Spleen (tissue), 11 donors: ENCODE measurements at regions not wholly inside any gene's neighbourhood (a gene's known extent, or its start where the extent isn't known, plus 50 kb on each side); places are given as distances from the start of the nearest gene placed in this dataset.

Experiments
- DNase-seq: peaks from one replicate; pipeline ENCODE4 v3.0.0-alpha.2; 2020
- H3K27ac ChIP-seq, 8 donors: fragments of 200-600 bp; sonication (generic) in 7 of 8; 1 replicate in 4 of 8; 2 replicates in 4 of 8; pipeline versions ENCODE4 v1.5.0 to v1.8.0; 2016 to 2021; ENCODE audit warnings: inconsistent platforms in 4 of 8, mild to moderate bottlenecking in 4 of 8, moderate library complexity in 1 of 8
- H3K27me3 ChIP-seq, 7 donors: fragments of 200-600 bp; sonication (generic) in 6 of 7; replicated peaks in 1 of 7; 1 replicate in 4 of 7; 2 replicates in 3 of 7; pipeline versions ENCODE4 v1.5.0 to v1.8.0; 2016 to 2021; ENCODE audit warnings: inconsistent platforms in 3 of 7, mild to moderate bottlenecking in 1 of 7
- H3K36me3 ChIP-seq, 6 donors: fragments of 200-600 bp; sonication (generic) in 5 of 6; 1 replicate in 4 of 6; 2 replicates in 2 of 6; pipeline versions ENCODE4 v1.5.0 to v1.8.0; 2016 to 2021; ENCODE audit warnings: inconsistent platforms in 2 of 6
- H3K4me1 ChIP-seq, 6 donors: fragments of 200-600 bp; sonication (generic) in 5 of 6; 1 replicate in 3 of 6; 2 replicates in 3 of 6; pipeline versions ENCODE4 v1.5.0 to v1.8.0; 2016 to 2021; ENCODE audit warnings: inconsistent platforms in 3 of 6
- H3K4me3 ChIP-seq, 8 donors: fragments of 200-600 bp; sonication (generic) in 7 of 8; 1 replicate in 4 of 8; 2 replicates in 4 of 8; pipeline versions ENCODE4 v1.5.0 to v1.8.0; 2016 to 2021; ENCODE audit warnings: inconsistent platforms in 4 of 8, mild to moderate bottlenecking in 4 of 8, moderate library complexity in 2 of 8
- H3K9me3 ChIP-seq, 8 donors: fragments of 200-600 bp; sonication (generic) in 7 of 8; 1 replicate in 4 of 8; 2 replicates in 4 of 8; pipeline versions ENCODE4 v1.5.0 to v1.8.0; 2016 to 2021; ENCODE audit warnings: inconsistent platforms in 4 of 8
- POLR2A ChIP-seq, 3 donors: fragments of 450-650 bp; IDR thresholded peaks; one replicate each; pipeline ENCODE4 v1.5.1; 2017; ENCODE audit warnings: antibody characterized with exemption in 3 of 3, mild to moderate bottlenecking in 1 of 3
- POLR2AphosphoS5 ChIP-seq, 3 donors: sonication (generic); formaldehyde crosslinking; IDR thresholded peaks; one replicate each; pipeline ENCODE4 v1.5.1; 2017; ENCODE audit warnings: antibody characterized with exemption in 3 of 3
- WGBS, 5 donors: extraction: QIAGEN DNeasy Blood & Tissue Kit in 3 of 5; methylation state at CpG; one replicate each; pipeline versions ENCODE4 v1.1.5 to v1.1.7; 2013 to 2018; 5-methylcytosine and 5-hydroxymethylcytosine counted together
- intact Hi-C: fragments of 100-400 bp; cut with DNase I; formaldehyde crosslinking; loops from one replicate; pipeline ENCODE4 v1.15.0; 2023; ENCODE audit warnings: low total_unique reads
- TF ChIP-seq, protein P1 (sequence below), 11 experiments: fragments of 200-600 bp in 7 of 11; fragments of 450-650 bp in 4 of 11; sonication (generic) in 4 of 11; IDR thresholded peaks in 8 of 11; conservative IDR thresholded peaks in 3 of 11; 1 replicate in 7 of 11; 2 replicates in 4 of 11; pipeline versions ENCODE4 v1.4.0 to v1.8.0; 2016 to 2021; ENCODE audit warnings: antibody characterized with exemption in 11 of 11, inconsistent platforms in 4 of 11, mild to moderate bottlenecking in 1 of 11
- donor health status: healthy with polysubstance abuse.
- donor health status: DM: no; HTN: no; CAD: no; lungs with moderate emphysema.
- donor health status: DM: no; HTN: no; CAD: no.
- donor health status: Bipolar disorder and iron deficiency.
- donor health status: healthy.
- donor health status: DM: no; HTN: no; CAD: no.
- donor health status: DM: yes; HTN: yes; CAD: no.

DNA sequence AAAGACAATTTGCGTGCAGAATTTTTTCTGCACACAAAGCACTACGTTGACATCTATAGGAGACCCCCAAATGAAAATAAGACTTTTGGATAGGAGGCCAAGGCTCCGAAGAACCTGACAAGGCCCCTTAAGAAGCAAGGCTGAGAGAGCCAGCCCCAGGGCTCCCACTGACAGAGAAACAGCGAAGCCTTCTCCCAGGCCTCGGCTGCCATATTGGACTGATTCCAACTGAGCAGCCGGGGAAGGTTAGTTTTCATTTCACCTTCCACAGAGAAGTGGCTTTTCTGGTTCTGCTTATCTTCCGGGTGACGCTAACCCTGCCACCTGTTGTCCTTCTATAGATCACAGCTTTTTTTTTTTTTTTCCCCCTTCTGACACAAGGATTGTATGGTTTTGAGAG is 356.7 kb downstream of the SOX9 start:
- Histone ChIP-seq H3K36me3 (no peaks in the 10 kb centered on the region), H3K9me3 (peaks cover 0 to 19% (median 9%) of the 10 kb centered on the region in 8 donors), H3K27me3 (peaks cover 0 to 55% (median 0%) of the 10 kb centered on the region in 7 donors), H3K4me1 (no peaks in the 10 kb centered on the region), H3K4me3 (no peak overlapping the region), H3K27ac (no peak overlapping the region)
- peak; percentile 6 for DNase-seq
- intact Hi-C loops: no loop called here
- TF ChIP-seq POLR2A (IDR thresholded peaks at IDR 0.05): no peak
- TF ChIP-seq, protein P1, sequence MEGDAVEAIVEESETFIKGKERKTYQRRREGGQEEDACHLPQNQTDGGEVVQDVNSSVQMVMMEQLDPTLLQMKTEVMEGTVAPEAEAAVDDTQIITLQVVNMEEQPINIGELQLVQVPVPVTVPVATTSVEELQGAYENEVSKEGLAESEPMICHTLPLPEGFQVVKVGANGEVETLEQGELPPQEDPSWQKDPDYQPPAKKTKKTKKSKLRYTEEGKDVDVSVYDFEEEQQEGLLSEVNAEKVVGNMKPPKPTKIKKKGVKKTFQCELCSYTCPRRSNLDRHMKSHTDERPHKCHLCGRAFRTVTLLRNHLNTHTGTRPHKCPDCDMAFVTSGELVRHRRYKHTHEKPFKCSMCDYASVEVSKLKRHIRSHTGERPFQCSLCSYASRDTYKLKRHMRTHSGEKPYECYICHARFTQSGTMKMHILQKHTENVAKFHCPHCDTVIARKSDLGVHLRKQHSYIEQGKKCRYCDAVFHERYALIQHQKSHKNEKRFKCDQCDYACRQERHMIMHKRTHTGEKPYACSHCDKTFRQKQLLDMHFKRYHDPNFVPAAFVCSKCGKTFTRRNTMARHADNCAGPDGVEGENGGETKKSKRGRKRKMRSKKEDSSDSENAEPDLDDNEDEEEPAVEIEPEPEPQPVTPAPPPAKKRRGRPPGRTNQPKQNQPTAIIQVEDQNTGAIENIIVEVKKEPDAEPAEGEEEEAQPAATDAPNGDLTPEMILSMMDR (IDR thresholded peaks at IDR 0.05 in 8 of 11, conservative IDR thresholded peaks at IDR 0.05 in 3 of 11): no peak
- TF ChIP-seq POLR2AphosphoS5 (IDR thresholded peaks at IDR 0.05): no peak
- 80 to 92% (median 86%) methylated on average over 8 of the region's 8 CpGs for WGBS, 5 donors

DNA sequence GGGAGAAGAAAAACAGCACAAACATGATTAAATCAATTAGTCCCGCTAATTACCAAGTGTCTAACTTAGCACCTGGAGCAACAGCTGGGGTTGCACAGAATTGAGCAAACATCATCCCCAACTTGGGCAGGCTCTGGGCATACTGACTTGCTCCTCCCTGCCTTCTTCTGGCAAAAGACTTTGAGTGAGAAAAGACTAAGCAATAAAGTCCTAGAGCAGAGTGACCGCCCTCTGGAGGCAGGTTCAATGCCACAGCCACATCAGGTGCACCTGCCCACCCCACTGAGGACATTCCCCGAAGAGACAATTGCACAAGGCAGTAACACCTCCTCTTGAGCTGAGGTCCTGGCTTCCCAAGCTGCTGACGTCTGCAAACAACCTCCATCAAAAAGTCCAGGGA is 358.3 kb downstream of the SOX9 start:
- TF ChIP-seq, protein P1 (IDR thresholded peaks at IDR 0.05 in 8 of 11, conservative IDR thresholded peaks at IDR 0.05 in 3 of 11): no peak
- TF ChIP-seq POLR2AphosphoS5 (IDR thresholded peaks at IDR 0.05) (no peak), POLR2A (IDR thresholded peaks at IDR 0.05) (no peak)
- no peaks in the 10 kb centered on the region for H3K4me1 ChIP-seq
- 68 to 86% (median 74%) methylated on average over 4 of the region's 4 CpGs for WGBS, 5 donors
- H3K27ac ChIP-seq: no peak overlapping the region
- peaks cover 0 to 54% (median 0%) of the 10 kb centered on the region in 7 donors for H3K27me3 ChIP-seq
- no peak overlapping the region for H3K4me3 ChIP-seq
- peaks cover 0 to 15% (median 5%) of the 10 kb centered on the region in 8 donors for H3K9me3 ChIP-seq
- H3K36me3 ChIP-seq: no peaks in the 10 kb centered on the region
- intact Hi-C loops: no loop called here
- peak; percentile 14 for DNase-seq

DNA sequence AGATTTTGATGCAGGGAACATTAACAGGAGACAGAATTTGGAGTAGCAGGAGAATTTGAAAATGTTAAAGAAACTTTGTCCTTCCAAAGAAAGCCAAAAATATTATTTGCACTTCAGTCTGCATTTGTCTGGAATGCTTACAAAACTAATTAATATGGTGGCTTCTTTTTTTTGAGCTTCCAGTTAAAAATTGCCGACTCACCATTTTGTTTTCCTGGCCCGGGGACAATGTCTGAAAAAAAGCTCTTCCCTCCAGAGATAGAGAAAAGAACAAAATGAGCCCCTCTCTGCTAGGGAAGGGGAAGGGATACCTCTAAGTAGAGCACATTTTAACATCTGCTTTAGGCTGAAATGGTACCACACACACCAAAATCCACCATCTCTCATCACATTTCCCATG is 360.8 kb downstream of the SOX9 start:
- DNase-seq: no peak
- TF ChIP-seq, protein P1 (IDR thresholded peaks at IDR 0.05 in 8 of 11, conservative IDR thresholded peaks at IDR 0.05 in 3 of 11): no peak
- TF ChIP-seq POLR2A (IDR thresholded peaks at IDR 0.05): no peak
- TF ChIP-seq POLR2AphosphoS5 (IDR thresholded peaks at IDR 0.05): no peak
- intact Hi-C loops: no loop called here
- H3K36me3 ChIP-seq: no peaks in the 10 kb centered on the region
- H3K27me3 ChIP-seq: peaks cover 0 to 41% (median 0%) of the 10 kb centered on the region in 7 donors
- H3K4me1 ChIP-seq: no peaks in the 10 kb centered on the region
- WGBS, 5 donors: 66 to 78% (median 75%) methylated on average over 2 of the region's 2 CpGs
- H3K27ac ChIP-seq: no peak overlapping the region
- no peaks in the 10 kb centered on the region for H3K9me3 ChIP-seq
- H3K4me3 ChIP-seq: no peak overlapping the region

DNA sequence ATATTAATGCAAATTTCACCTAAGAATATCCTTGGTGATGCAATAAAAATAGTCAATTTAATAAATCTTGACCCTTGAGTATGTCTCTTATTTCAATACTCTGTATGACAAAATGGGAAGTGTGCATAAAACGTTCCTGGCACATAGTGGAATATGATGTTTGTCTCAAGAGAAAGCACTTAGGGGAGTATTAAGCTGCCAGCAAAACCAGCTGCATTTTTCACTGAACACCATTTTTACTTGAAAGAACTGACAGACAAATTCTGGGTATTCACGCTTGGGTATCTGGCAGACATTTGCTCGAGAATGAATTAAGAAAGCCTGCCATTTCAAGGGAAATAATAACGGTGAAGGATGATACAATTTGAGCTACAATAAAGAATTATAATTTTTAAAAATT is 364.8 kb downstream of the SOX9 start:
- no peaks in the 10 kb centered on the region for H3K36me3 ChIP-seq
- 63 to 78% (median 71%) methylated on average over 4 of the region's 4 CpGs for WGBS, 5 donors
- TF ChIP-seq POLR2AphosphoS5 (IDR thresholded peaks at IDR 0.05) (no peak), POLR2A (IDR thresholded peaks at IDR 0.05) (no peak)
- TF ChIP-seq, protein P1 (IDR thresholded peaks at IDR 0.05 in 8 of 11, conservative IDR thresholded peaks at IDR 0.05 in 3 of 11): no peak
- no peaks in the 10 kb centered on the region for H3K4me1 ChIP-seq
- no peak for DNase-seq
- H3K9me3 ChIP-seq: peaks cover 0 to 6% (median 2%) of the 10 kb centered on the region in 8 donors
- H3K4me3 ChIP-seq: no peak overlapping the region
- intact Hi-C loops: no loop called here
- H3K27me3 ChIP-seq: peaks cover 0 to 23% (median 0%) of the 10 kb centered on the region in 7 donors
- H3K27ac ChIP-seq: no peak overlapping the region
